ENCODE measurements at regions not wholly inside any gene's neighbourhood (a gene's known extent, or its start where the extent isn't known, plus 50 kb on each side); places are given as distances from the start of the nearest gene placed in this dataset.

DNA sequence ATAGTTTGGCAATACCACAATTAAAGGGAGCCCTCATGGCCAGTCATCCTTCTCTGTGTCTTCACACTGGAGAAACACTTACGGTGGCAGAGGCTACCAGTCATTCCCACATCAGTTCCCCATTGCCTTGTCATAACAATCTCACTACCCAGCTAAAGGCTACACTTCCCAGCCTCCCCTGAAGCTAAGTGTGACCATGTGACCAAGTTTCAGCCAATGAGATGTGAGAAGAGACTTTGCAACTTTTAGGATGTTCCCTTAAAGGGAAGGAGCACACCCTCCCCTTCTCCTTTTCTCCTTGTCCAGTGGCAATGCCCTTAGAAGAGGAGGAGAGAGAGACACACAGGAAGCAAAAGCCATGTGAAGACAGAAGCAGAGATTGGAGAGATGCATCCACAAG, 89.0 kb upstream of the RAB12 start (continued):
- TF ChIP-seq, protein P1, sequence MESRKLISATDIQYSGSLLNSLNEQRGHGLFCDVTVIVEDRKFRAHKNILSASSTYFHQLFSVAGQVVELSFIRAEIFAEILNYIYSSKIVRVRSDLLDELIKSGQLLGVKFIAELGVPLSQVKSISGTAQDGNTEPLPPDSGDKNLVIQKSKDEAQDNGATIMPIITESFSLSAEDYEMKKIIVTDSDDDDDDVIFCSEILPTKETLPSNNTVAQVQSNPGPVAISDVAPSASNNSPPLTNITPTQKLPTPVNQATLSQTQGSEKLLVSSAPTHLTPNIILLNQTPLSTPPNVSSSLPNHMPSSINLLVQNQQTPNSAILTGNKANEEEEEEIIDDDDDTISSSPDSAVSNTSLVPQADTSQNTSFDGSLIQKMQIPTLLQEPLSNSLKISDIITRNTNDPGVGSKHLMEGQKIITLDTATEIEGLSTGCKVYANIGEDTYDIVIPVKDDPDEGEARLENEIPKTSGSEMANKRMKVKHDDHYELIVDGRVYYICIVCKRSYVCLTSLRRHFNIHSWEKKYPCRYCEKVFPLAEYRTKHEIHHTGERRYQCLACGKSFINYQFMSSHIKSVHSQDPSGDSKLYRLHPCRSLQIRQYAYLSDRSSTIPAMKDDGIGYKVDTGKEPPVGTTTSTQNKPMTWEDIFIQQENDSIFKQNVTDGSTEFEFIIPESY (IDR thresholded peaks at IDR 0.05; ENCODE audit: extremely low read depth, insufficient replicate concordance, low read length) = no peak

DNA sequence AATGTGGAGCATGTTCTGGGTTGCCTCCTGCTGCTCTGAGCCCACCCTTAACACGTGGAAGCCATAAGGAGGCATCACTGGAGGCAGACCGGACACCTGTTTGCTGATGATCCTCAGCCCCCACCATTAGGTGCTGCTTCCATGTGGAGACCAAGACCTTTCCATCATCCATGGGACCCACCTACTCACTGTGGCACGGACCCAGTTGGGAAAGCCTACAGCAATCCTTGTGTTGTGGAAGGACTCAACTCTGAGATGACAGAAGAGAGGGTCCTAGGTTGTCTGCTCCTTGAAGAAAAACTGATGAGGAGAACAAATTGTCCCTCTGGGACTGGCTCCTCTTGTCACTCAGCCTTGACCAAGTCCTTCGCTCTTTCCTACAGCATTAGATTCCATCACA, 86.5 kb upstream of the RAB12 start:
- ATAC-seq (no peak), DNase-seq (ENCODE audit: low read depth, low spot score) (no peak)
- H3K9ac ChIP-seq (ENCODE audit: low read length) = no peak overlapping the region
- H3K4me2 ChIP-seq (ENCODE audit: low read length) = peak overlapping the region; percentile 14; the same call in 1 of the 2 replicates
- peaks cover 0 to 5% of the 10 kb centered on the region in 2 experiments; a peak in 1 of 4 replicates for H3K4me1 ChIP-seq (ENCODE audit: control insufficient read depth in 1 of 2, insufficient read depth in 2 of 2, low read length in 2 of 2)
- intact Hi-C loops (cut with micrococcal nuclease) = no loop called here
- H3K4me3 ChIP-seq (replicated peaks in 1 of 2; ENCODE audit: low read depth in 1 of 2, low read length in 2 of 2) = no peak overlapping the region
- POLR2A ChIA-PET = no interaction called here
- CTCF ChIA-PET = no interaction called here
- no TSS peak for BruUV-seq (replicated peaks)
- no peaks in the 10 kb centered on the region for H3K9me2 ChIP-seq (ENCODE audit: insufficient read depth)
- no peaks in the 10 kb centered on the region for H4K20me1 ChIP-seq (ENCODE audit: insufficient read depth)
- no peak for TF ChIP-seq TCF7L2 (IDR thresholded peaks at IDR 0.05; ENCODE audit: borderline replicate concordance, extremely low read depth, insufficient read depth, insufficient read length)
- no peak for TF ChIP-seq CEBPB (IDR thresholded peaks at IDR 0.05; ENCODE audit: low read depth)
- no peak overlapping the region for H2AFZ ChIP-seq (ENCODE audit: low read depth, low read length, poor library complexity, severe bottlenecking)
- RAD21 ChIA-PET (ENCODE audit: low non-redundant PET in 1 of 2, low total read pairs in 2 of 2, uncharacterized antibody in 2 of 2, unreplicated experiment in 2 of 2) = no interaction called here
- H3K36me3 ChIP-seq (ENCODE audit: control insufficient read depth in 1 of 2, insufficient read depth in 2 of 2, low read length in 2 of 2) = no peaks in the 10 kb centered on the region
- H3K79me2 ChIP-seq (ENCODE audit: insufficient read depth, low read length) = no peaks in the 10 kb centered on the region
- H3K9me3 ChIP-seq (ENCODE audit: control insufficient read depth in 1 of 2, insufficient read depth in 1 of 2, low read depth in 1 of 2, low read length in 2 of 2) = no peaks in the 10 kb centered on the region
- peaks cover 8% of the 10 kb centered on the region; the same call in 1 of the 2 replicates for H3K27me3 ChIP-seq (ENCODE audit: insufficient read depth, low read length)
- H3K27ac ChIP-seq (ENCODE audit: low read depth, low read length) = no peak overlapping the region

DNA sequence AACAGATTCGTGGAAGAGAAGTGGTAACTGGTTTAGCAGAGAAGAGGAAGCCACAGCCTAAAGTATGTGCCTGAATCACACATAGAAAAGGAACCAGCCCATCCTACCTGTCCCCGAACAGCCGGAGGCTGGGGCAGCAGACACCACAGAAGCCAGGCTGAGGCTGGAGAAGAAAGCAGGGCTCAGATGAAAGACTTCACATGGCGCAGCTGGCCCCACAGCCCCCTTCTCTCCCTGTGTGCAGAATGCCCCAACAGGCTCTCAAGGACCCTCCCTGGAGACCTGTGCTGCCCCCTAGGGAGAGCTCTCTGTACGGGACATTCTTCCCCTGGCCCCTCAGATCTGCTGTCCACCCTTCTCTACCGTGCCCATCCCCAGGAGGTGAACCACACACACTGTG, 83.5 kb upstream of the RAB12 start:
- H3K4me3 ChIP-seq (replicated peaks in 1 of 2; ENCODE audit: low read depth in 1 of 2, low read length in 2 of 2) = no peak overlapping the region
- peaks cover 8% of the 10 kb centered on the region; the same call in 1 of the 2 replicates for H3K27me3 ChIP-seq (ENCODE audit: insufficient read depth, low read length)
- ChIA-PET CTCF (no interaction called here), POLR2A (no interaction called here), RAD21 (ENCODE audit: low non-redundant PET in 1 of 2, low total read pairs in 2 of 2, uncharacterized antibody in 2 of 2, unreplicated experiment in 2 of 2) (no interaction called here)
- H3K9me2 ChIP-seq (ENCODE audit: insufficient read depth) = no peaks in the 10 kb centered on the region
- peaks cover 0 to 5% of the 10 kb centered on the region in 2 experiments; a peak in 1 of 4 replicates for H3K4me1 ChIP-seq (ENCODE audit: control insufficient read depth in 1 of 2, insufficient read depth in 2 of 2, low read length in 2 of 2)
- DNase-seq (ENCODE audit: low read depth, low spot score) (no peak), ATAC-seq (peak; percentile 87)
- H3K4me2 ChIP-seq (ENCODE audit: low read length) = no peak overlapping the region
- no peaks in the 10 kb centered on the region for H3K79me2 ChIP-seq (ENCODE audit: insufficient read depth, low read length)
- H4K20me1 ChIP-seq (ENCODE audit: insufficient read depth) = no peaks in the 10 kb centered on the region
- no peak overlapping the region for H3K27ac ChIP-seq (ENCODE audit: low read depth, low read length)
- TF ChIP-seq POLR2A (IDR thresholded peaks at IDR 0.05; ENCODE audit: borderline replicate concordance, extremely low read depth, insufficient read depth, insufficient read length) = no peak
- TF ChIP-seq CBX3 (IDR thresholded peaks at IDR 0.05; ENCODE audit: low read depth) = no peak
- TF ChIP-seq, protein P1 (IDR thresholded peaks at IDR 0.05; ENCODE audit: extremely low read depth, insufficient replicate concordance, low read length) = no peak
- TF ChIP-seq ZFX (IDR thresholded peaks at IDR 0.05) = no peak
- TF ChIP-seq, protein P2, sequence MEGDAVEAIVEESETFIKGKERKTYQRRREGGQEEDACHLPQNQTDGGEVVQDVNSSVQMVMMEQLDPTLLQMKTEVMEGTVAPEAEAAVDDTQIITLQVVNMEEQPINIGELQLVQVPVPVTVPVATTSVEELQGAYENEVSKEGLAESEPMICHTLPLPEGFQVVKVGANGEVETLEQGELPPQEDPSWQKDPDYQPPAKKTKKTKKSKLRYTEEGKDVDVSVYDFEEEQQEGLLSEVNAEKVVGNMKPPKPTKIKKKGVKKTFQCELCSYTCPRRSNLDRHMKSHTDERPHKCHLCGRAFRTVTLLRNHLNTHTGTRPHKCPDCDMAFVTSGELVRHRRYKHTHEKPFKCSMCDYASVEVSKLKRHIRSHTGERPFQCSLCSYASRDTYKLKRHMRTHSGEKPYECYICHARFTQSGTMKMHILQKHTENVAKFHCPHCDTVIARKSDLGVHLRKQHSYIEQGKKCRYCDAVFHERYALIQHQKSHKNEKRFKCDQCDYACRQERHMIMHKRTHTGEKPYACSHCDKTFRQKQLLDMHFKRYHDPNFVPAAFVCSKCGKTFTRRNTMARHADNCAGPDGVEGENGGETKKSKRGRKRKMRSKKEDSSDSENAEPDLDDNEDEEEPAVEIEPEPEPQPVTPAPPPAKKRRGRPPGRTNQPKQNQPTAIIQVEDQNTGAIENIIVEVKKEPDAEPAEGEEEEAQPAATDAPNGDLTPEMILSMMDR (IDR thresholded peaks at IDR 0.05 in 2 of 3, conservative IDR thresholded peaks at IDR 0.05 in 1 of 3; ENCODE audit: borderline replicate concordance in 1 of 3, insufficient read depth in 1 of 3, low read depth in 2 of 3, low read length in 2 of 3) = peak in 2 of 3 experiments; percentile 50 to 59; a peak in 4 of 6 replicates
- 0 out of 2 replicates have a peak, but pooled peaks have one; percentile 20 for TF ChIP-seq RAD21 (IDR thresholded peaks at IDR 0.05; ENCODE audit: low read depth)
- no peak for TF ChIP-seq YY1 (IDR thresholded peaks at IDR 0.05; ENCODE audit: extremely low read depth, insufficient replicate concordance, low read depth, low read length)
- H3K36me3 ChIP-seq (ENCODE audit: control insufficient read depth in 1 of 2, insufficient read depth in 2 of 2, low read length in 2 of 2) = no peaks in the 10 kb centered on the region
- no peaks in the 10 kb centered on the region for H3K9me3 ChIP-seq (ENCODE audit: control insufficient read depth in 1 of 2, insufficient read depth in 1 of 2, low read depth in 1 of 2, low read length in 2 of 2)
- no TSS peak for BruUV-seq (replicated peaks)
- no peak overlapping the region for H2AFZ ChIP-seq (ENCODE audit: low read depth, low read length, poor library complexity, severe bottlenecking)
- intact Hi-C loops (cut with micrococcal nuclease) = no loop called here
- H3K9ac ChIP-seq (ENCODE audit: low read length) = no peak overlapping the region
